Neutrophil (primary cell): ENCODE measurements at regions not wholly inside any gene's neighbourhood (a gene's known extent, or its start where the extent isn't known, plus 50 kb on each side); places are given as distances from the start of the nearest gene placed in this dataset.
"Not testable (repeated sequence)": the region's sequence is repeated elsewhere in the genome, so short reads cannot be mapped to it uniquely, and the experiment has no call there.

Source experiments
- H3K27ac ChIP-seq: fragments of 200-600 bp; sonication (generic); 2 replicates; pipeline ENCODE4 v1.5.1; 2016; ENCODE audit warnings: mild to moderate bottlenecking, moderate library complexity
- H3K27me3 ChIP-seq: fragments of 200-600 bp; sonication (generic); 2 replicates; pipeline ENCODE4 v1.6.0; 2016; ENCODE audit warnings: mild to moderate bottlenecking
- H3K36me3 ChIP-seq: fragments of 200-600 bp; sonication (generic); 2 replicates; pipeline ENCODE4 v1.5.1; 2017
- H3K4me1 ChIP-seq, 2 experiments: fragments of 200-600 bp in 1 of 2; sonication (generic) in 1 of 2; 1 replicate in 1 of 2; 2 replicates in 1 of 2; pipeline versions ENCODE4 v1.5.1 to v1.6.1; 2013 to 2016; ENCODE audit warnings: low read depth in 1 of 2, low read length in 1 of 2, mild to moderate bottlenecking in 1 of 2, moderate library complexity in 1 of 2; ENCODE audit not compliant: control insufficient read depth in 1 of 2, insufficient read depth in 1 of 2
- H3K4me3 ChIP-seq, 2 experiments: fragments of 200-600 bp in 1 of 2; sonication (generic) in 1 of 2; 1 replicate in 1 of 2; 2 replicates in 1 of 2; pipeline ENCODE4 v1.5.1; 2013 to 2016; ENCODE audit warnings: low read depth in 1 of 2, low read length in 1 of 2, mild to moderate bottlenecking in 1 of 2, moderate library complexity in 1 of 2
- H3K9me3 ChIP-seq: fragments of 200-600 bp; sonication (generic); 2 replicates; pipeline ENCODE4 v1.5.1; 2016
- CTCF ChIP-seq: fragments of 200-600 bp; sonication (generic); IDR thresholded peaks from 2 replicates; pipeline ENCODE4 v1.5.1; 2016; ENCODE audit warnings: antibody characterized with exemption

GRCh38 chr4:147222906-147223305, 258.0 kb upstream of the EDNRA start:
- TF ChIP-seq CTCF: no peak
- Histone ChIP-seq H3K4me3 (no peak overlapping the region), H3K27ac (no peak overlapping the region), H3K27me3 (no peaks in the 10 kb centered on the region), H3K36me3 (no peaks in the 10 kb centered on the region), H3K9me3 (no peaks in the 10 kb centered on the region), H3K4me1 (no peaks in the 10 kb centered on the region)

- H3K9me3 ChIP-seq: no peaks in the 10 kb centered on the region
- H3K27me3 ChIP-seq: no peaks in the 10 kb centered on the region
- H3K4me3 ChIP-seq: no peak overlapping the region
- H3K4me1 ChIP-seq: no peaks in the 10 kb centered on the region
- TF ChIP-seq CTCF: no peak
- no peaks in the 10 kb centered on the region for H3K36me3 ChIP-seq
- H3K27ac ChIP-seq: no peak overlapping the region
Observed at GRCh38 chr4:147223576-147223975, 257.3 kb upstream of the EDNRA start.

- H3K36me3 ChIP-seq: no peaks in the 10 kb centered on the region
- no peaks in the 10 kb centered on the region for H3K9me3 ChIP-seq
- TF ChIP-seq CTCF: no peak
- H3K27ac ChIP-seq: no peak overlapping the region
- no peaks in the 10 kb centered on the region for H3K27me3 ChIP-seq
- H3K4me1 ChIP-seq: no peaks in the 10 kb centered on the region
- no peak overlapping the region for H3K4me3 ChIP-seq
Observed at GRCh38 chr4:147236806-147237205, 244.1 kb upstream of the EDNRA start.

DNA sequence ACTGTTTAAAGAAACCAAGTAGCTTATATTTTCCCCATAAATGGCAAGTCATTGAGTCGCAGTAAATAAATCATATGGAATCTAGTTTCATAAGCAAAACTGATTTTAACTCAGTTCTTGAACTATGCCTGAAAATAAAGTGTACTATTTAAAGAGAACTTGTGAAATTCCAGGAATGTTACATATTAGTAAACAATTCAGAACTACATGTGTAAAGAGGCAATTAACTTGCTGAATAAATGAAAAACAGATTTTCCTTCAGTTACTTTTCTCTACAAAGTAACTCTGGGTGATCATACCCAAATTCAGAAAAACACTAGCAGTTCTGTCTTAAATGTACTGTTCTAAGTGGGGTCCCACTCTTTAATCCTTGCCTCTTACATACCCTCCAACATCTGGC, 236.1 kb upstream of the EDNRA start:
- H3K4me1 ChIP-seq: no peaks in the 10 kb centered on the region
- no peaks in the 10 kb centered on the region for H3K27me3 ChIP-seq
- H3K36me3 ChIP-seq: no peaks in the 10 kb centered on the region
- H3K9me3 ChIP-seq: peaks cover 6% of the 10 kb centered on the region
- no peak overlapping the region for H3K27ac ChIP-seq
- no peak for TF ChIP-seq CTCF
- H3K4me3 ChIP-seq: no peak overlapping the region

DNA sequence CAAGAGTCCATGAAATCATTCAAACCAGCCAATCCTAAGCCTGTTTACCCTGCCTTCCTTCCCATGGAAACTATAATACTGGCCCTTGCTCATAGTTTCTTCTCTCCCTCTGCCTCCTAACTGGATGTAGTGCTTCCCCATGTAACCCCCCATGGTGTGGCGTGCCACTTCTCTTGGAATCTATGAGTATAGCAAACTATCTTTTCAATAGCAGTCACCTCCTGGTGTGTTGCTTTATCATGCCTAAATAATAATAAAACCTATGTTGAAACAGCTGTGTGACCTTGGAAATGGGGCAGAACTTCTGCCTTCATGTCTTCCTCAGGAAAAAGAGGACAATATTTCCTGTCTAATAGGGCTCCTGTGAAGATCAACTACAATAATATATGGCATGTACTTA, 234.8 kb upstream of the EDNRA start:
- Histone ChIP-seq H3K4me3 (no peak overlapping the region), H3K27me3 (no peaks in the 10 kb centered on the region), H3K9me3 (peaks cover 6% of the 10 kb centered on the region), H3K4me1 (no peaks in the 10 kb centered on the region), H3K27ac (no peak overlapping the region), H3K36me3 (no peaks in the 10 kb centered on the region)
- TF ChIP-seq CTCF: no peak

GRCh38 chr4:147246528-147246927, 234.4 kb upstream of the EDNRA start:
- not testable (repeated sequence) for H3K27ac ChIP-seq, H3K27me3 ChIP-seq, H3K36me3 ChIP-seq, H3K9me3 ChIP-seq, H3K4me3 ChIP-seq, H3K4me1 ChIP-seq
